ENCODE measurements at regions not wholly inside any gene's neighbourhood (a gene's known extent, or its start where the extent isn't known, plus 50 kb on each side); places are given as distances from the start of the nearest gene placed in this dataset.
A peak's percentile ranks its signal among the peaks of the same experiment; 100 is the strongest.
"Not testable (repeated sequence)": the region's sequence is repeated elsewhere in the genome, so short reads cannot be mapped to it uniquely, and the experiment has no call there.

DNA sequence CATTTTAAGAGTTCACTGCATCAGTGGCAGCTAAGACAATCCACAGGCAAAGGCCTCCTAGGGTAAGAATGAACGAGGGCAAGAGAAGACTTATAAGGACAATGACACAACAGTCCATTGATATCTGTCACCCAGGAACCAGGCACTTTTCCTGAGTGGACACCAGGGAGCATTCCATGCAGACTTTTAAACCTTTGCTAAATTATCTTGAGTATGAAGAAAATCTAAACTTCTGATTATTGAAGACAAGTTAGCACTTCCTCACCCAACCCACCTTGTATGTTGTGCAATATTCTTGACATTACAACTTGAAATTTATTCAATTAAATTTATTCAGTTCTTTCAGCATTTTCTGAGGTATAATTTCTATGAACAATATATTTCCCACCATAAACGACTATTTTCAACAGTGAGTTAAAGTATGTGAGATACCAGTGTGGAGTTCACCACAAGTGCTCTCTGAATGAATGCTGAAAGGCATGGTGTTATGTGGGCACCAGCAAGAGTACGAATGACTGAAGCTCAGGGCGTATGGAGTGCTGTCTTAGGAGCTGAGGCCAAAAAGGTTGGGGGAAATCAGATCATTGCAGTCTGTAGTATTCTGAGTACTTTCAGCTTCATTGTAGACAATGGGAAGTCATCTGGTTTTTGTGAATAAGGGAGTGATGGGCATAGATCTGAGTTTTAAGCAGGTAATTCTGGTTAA is 124.3 kb upstream of the LMNTD1 start:
- Histone ChIP-seq H4K20me1 (no peaks in the 10 kb centered on the region), H3K27me3 (no peaks in the 10 kb centered on the region), H3K4me1 (no peaks in the 10 kb centered on the region), H3K9me3 (replicated peaks in 1 of 11) (no peaks in the 10 kb centered on the region), H3K36me3 (no peaks in the 10 kb centered on the region), H3K27ac (no peak overlapping the region), H3K4me3 (no peak overlapping the region), H3K4me2 (no peak overlapping the region), H3K9ac (no peak overlapping the region)
- 0 out of 22 replicates have a peak, but pooled peaks of 2 of the 11 experiments have one; percentile 10 to 22 for TF ChIP-seq Cebpa-rat (IDR thresholded peaks at IDR 0.05)

GRCh38 chr12:25681580-25681979 is 128.5 kb upstream of the LMNTD1 start:
- Histone ChIP-seq H3K27ac (no peak overlapping the region), H3K4me2 (no peak overlapping the region), H3K4me3 (no peak overlapping the region), H3K36me3 (no peaks in the 10 kb centered on the region), H3K9ac (no peak overlapping the region), H3K27me3 (no peaks in the 10 kb centered on the region), H3K4me1 (no peaks in the 10 kb centered on the region), H3K9me3 (replicated peaks in 1 of 11) (peaks cover 5 to 8% (median 5%) of the 10 kb centered on the region in 11 experiments; a peak in 18 of 22 replicates), H4K20me1 (no peaks in the 10 kb centered on the region)
- TF ChIP-seq Cebpa-rat (IDR thresholded peaks at IDR 0.05), result no peak

DNA sequence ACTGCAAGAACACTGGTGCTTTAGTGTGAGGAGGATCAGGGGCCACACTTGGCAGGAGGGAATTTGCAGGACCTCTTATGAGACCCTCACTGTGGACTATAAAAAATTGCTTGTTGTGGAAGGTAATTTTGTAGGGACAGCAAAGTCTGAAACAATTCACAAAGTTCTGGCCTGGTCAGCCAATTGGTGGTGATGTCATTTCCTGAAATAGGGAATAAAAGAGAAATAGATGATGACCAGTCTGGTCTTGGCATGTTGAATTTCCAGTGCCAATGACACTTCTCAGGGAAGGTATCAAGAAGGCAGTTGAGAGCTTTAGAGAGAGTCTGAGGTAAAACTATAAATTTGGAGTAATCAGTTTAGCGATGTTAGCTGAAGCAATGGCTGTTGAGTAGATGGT is 129.3 kb upstream of the LMNTD1 start:
- TF ChIP-seq Cebpa-rat (IDR thresholded peaks at IDR 0.05), result no peak
- no peak overlapping the region for H3K27ac ChIP-seq
- H3K27me3 ChIP-seq, result no peaks in the 10 kb centered on the region
- H3K4me1 ChIP-seq, result no peaks in the 10 kb centered on the region
- H3K36me3 ChIP-seq, result no peaks in the 10 kb centered on the region
- peaks cover 6 to 16% (median 10%) of the 10 kb centered on the region in 11 experiments; a peak in 19 of 22 replicates for H3K9me3 ChIP-seq (replicated peaks in 1 of 11)
- H3K4me2 ChIP-seq, result no peak overlapping the region
- no peak overlapping the region for H3K9ac ChIP-seq
- H3K4me3 ChIP-seq, result no peak overlapping the region
- H4K20me1 ChIP-seq, result no peaks in the 10 kb centered on the region

- no peaks in the 10 kb centered on the region for H3K27me3 ChIP-seq
- H4K20me1 ChIP-seq, result no peaks in the 10 kb centered on the region
- H3K4me1 ChIP-seq, result no peaks in the 10 kb centered on the region
- no peaks in the 10 kb centered on the region for H3K36me3 ChIP-seq
- peaks cover 6 to 19% (median 12%) of the 10 kb centered on the region in 11 experiments; a peak in 19 of 22 replicates for H3K9me3 ChIP-seq (replicated peaks in 1 of 11)
- no peak overlapping the region for H3K27ac ChIP-seq
- no peak overlapping the region for H3K4me2 ChIP-seq
- H3K4me3 ChIP-seq, result no peak overlapping the region
- TF ChIP-seq Cebpa-rat (IDR thresholded peaks at IDR 0.05), result no peak
- no peak overlapping the region for H3K9ac ChIP-seq
Measured at GRCh38 chr12:25684070-25684469, 131.0 kb upstream of the LMNTD1 start.

GRCh38 chr12:25686351-25686750 is 133.3 kb upstream of the LMNTD1 start:
- no peak overlapping the region for H3K4me2 ChIP-seq
- no peaks in the 10 kb centered on the region for H3K36me3 ChIP-seq
- H3K9ac ChIP-seq, result no peak overlapping the region
- TF ChIP-seq Cebpa-rat (IDR thresholded peaks at IDR 0.05), result no peak
- no peaks in the 10 kb centered on the region for H4K20me1 ChIP-seq
- H3K27ac ChIP-seq, result no peak overlapping the region
- no peaks in the 10 kb centered on the region for H3K4me1 ChIP-seq
- no peaks in the 10 kb centered on the region for H3K27me3 ChIP-seq
- H3K9me3 ChIP-seq (replicated peaks in 1 of 11), result peaks cover 6 to 19% (median 12%) of the 10 kb centered on the region in 11 experiments; a peak in 19 of 22 replicates
- H3K4me3 ChIP-seq, result no peak overlapping the region

DNA sequence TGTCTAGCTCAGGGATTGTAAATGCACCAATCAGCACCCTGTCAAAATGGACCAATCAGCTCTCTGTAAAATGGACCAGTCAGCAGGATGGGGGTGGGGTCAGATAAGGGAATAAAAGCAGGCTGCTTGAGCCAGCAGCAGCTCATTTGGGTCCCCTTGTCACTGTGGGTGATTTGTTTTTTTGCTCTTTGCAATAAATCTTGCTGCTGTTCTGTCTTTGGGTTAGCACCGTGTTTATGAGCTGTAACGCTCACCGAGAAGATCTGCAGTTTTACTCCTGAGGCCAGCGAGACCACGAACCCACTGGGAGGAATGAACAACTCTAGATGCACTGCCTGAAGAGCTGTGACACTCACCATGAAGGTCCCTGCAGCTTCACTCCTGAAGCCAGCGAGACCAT is 134.1 kb upstream of the LMNTD1 start:
- Histone ChIP-seq H3K4me1 (no peaks in the 10 kb centered on the region), H3K27me3 (no peaks in the 10 kb centered on the region), H3K36me3 (no peaks in the 10 kb centered on the region), H3K4me2 (no peak overlapping the region), H3K27ac (no peak overlapping the region), H4K20me1 (no peaks in the 10 kb centered on the region), H3K9ac (no peak overlapping the region), H3K9me3 (replicated peaks in 1 of 11) (peaks cover 6 to 19% (median 12%) of the 10 kb centered on the region in 11 experiments; a peak in 19 of 22 replicates), H3K4me3 (no peak overlapping the region)
- TF ChIP-seq Cebpa-rat (IDR thresholded peaks at IDR 0.05), result no peak

GRCh38 chr12:25688851-25689250 is 135.8 kb upstream of the LMNTD1 start:
- not testable (repeated sequence) for H3K4me2 ChIP-seq, H3K27me3 ChIP-seq, H4K20me1 ChIP-seq

DNA sequence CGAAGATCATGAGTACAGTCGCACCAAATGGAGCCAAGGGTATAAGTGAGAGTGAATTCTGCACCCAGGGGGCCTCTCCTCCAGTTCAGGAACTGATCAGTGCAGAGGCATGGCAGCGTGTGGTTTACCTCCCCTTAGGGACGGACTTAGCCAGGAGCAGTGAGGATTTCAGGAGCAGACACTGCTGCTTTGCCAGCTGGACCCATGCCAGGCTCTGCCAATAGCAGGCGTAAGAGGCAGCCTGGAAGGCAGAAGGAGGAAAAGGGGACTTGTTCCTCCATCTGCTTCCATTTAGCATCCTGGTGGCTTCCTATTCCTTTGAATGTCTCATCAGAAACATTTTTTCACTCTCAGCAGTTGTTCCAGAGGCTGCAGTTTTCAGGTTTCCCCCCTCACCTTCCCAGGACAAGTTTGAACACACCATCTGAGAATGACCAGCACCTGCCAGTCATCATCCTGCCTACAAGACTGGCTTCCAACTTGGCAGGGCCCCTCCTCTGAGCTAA is 137.0 kb upstream of the LMNTD1 start:
- H3K9me3 ChIP-seq (replicated peaks in 1 of 11), result peaks cover 6 to 19% (median 12%) of the 10 kb centered on the region in 11 experiments; a peak in 19 of 22 replicates
- TF ChIP-seq Cebpa-rat (IDR thresholded peaks at IDR 0.05), result no peak
- H3K27me3 ChIP-seq, result no peaks in the 10 kb centered on the region
- H3K4me2 ChIP-seq, result no peak overlapping the region
- H3K9ac ChIP-seq, result no peak overlapping the region
- H4K20me1 ChIP-seq, result no peaks in the 10 kb centered on the region
- no peaks in the 10 kb centered on the region for H3K36me3 ChIP-seq
- H3K4me1 ChIP-seq, result no peaks in the 10 kb centered on the region
- H3K27ac ChIP-seq, result no peak overlapping the region
- H3K4me3 ChIP-seq, result no peak overlapping the region

More at GRCh38 chr12:25688851-25689250, 135.8 kb upstream of the LMNTD1 start:
- not testable (repeated sequence) for H3K4me3 ChIP-seq, H3K4me1 ChIP-seq, H3K36me3 ChIP-seq, H3K27ac ChIP-seq, H3K9ac ChIP-seq
- H3K9me3 ChIP-seq (replicated peaks in 1 of 11), result peaks cover 6 to 19% (median 12%) of the 10 kb centered on the region in 11 experiments; a peak in 19 of 22 replicates

GRCh38 chr12:25690996-25691864 is 138.1 kb upstream of the LMNTD1 start:
- Histone ChIP-seq H3K4me3 (no peak overlapping the region), H3K4me2 (no peak overlapping the region), H3K9me3 (replicated peaks in 1 of 11) (peaks cover 5 to 17% (median 11%) of the 10 kb centered on the region in 11 experiments; a peak in 20 of 22 replicates), H3K27me3 (no peaks in the 10 kb centered on the region), H3K4me1 (peaks cover 0 to 4% (median 0%) of the 10 kb centered on the region in 10 experiments; a peak in 3 of 20 replicates), H3K27ac (no peak overlapping the region), H3K36me3 (no peaks in the 10 kb centered on the region), H3K9ac (no peak overlapping the region), H4K20me1 (no peaks in the 10 kb centered on the region)
- TF ChIP-seq Cebpa-rat (IDR thresholded peaks at IDR 0.05), result no peak
